ENCODE measurements at regions not wholly inside any gene's neighbourhood (a gene's known extent, or its start where the extent isn't known, plus 50 kb on each side); places are given as distances from the start of the nearest gene placed in this dataset.
A peak's percentile ranks its signal among the peaks of the same experiment; 100 is the strongest.
"Not testable (repeated sequence)": the region's sequence is repeated elsewhere in the genome, so short reads cannot be mapped to it uniquely, and the experiment has no call there.

- no peak for ATAC-seq
Observed at GRCh38 chr21:43287795-43288755, 119.3 kb downstream of the CRYAA start.

GRCh38 chr21:43287111-43287760, 118.4 kb downstream of the CRYAA start:
- ATAC-seq (peak; percentile 21), DNase-seq (no peak)

More at GRCh38 chr21:43287795-43288755, 119.3 kb downstream of the CRYAA start:
- no peak for DNase-seq

- ATAC-seq (no peak), DNase-seq (no peak)
Observed at GRCh38 chr21:43286196-43286595, 117.4 kb downstream of the CRYAA start.

GRCh38 chr21:43284700-43285099, 115.9 kb downstream of the CRYAA start:
- DNase-seq: no peak

GRCh38 chr21:43284238-43284637, 115.4 kb downstream of the CRYAA start:
- ATAC-seq (no peak), DNase-seq (no peak)

More at GRCh38 chr21:43284700-43285099, 115.9 kb downstream of the CRYAA start:
- ATAC-seq: no peak

GRCh38 chr21:43283925-43284221, 115.1 kb downstream of the CRYAA start:
- not testable (repeated sequence) for DNase-seq, ATAC-seq

GRCh38 chr21:43283136-43283924, 114.5 kb downstream of the CRYAA start:
- DNase-seq (no peak), ATAC-seq (no peak)

GRCh38 chr21:43282358-43283120, 113.7 kb downstream of the CRYAA start:
- DNase-seq: no peak
- ATAC-seq: no peak

- DNase-seq (no peak), ATAC-seq (no peak)
Observed at GRCh38 chr21:43281661-43282357, 113.0 kb downstream of the CRYAA start.

- DNase-seq: peak; percentile 14
- peak; percentile 56 for ATAC-seq
Observed at GRCh38 chr21:43280949-43281633, 112.3 kb downstream of the CRYAA start.

GRCh38 chr21:43279578-43279894, 110.7 kb downstream of the CRYAA start:
- ATAC-seq: no peak
- no peak for DNase-seq

GRCh38 chr21:43278766-43279577, 110.2 kb downstream of the CRYAA start:
- ATAC-seq (no peak), DNase-seq (no peak)

- no peak for ATAC-seq
- DNase-seq: no peak
Observed at GRCh38 chr21:43278359-43278758, 109.6 kb downstream of the CRYAA start.

GRCh38 chr21:43277481-43278351, 108.9 kb downstream of the CRYAA start:
- no peak for DNase-seq
- ATAC-seq: no peak

- ATAC-seq (no peak), DNase-seq (no peak)
Observed at GRCh38 chr21:43276811-43277210, 108.0 kb downstream of the CRYAA start.

- ATAC-seq: no peak
Observed at GRCh38 chr21:43275421-43276211, 106.8 kb downstream of the CRYAA start.

GRCh38 chr21:43274946-43275310, 106.1 kb downstream of the CRYAA start:
- no peak for ATAC-seq
- no peak for DNase-seq

More at GRCh38 chr21:43275421-43276211, 106.8 kb downstream of the CRYAA start:
- no peak for DNase-seq
